K562 (cell line): ENCODE measurements at regions not wholly inside any gene's neighbourhood (a gene's known extent, or its start where the extent isn't known, plus 50 kb on each side); places are given as distances from the start of the nearest gene placed in this dataset.

ENCODE experiments used
- CTBP1 ChIP-seq: fragments of 450-650 bp; IDR thresholded peaks from 2 replicates; pipeline ENCODE4 v1.6.1; 2016; ENCODE audit warnings: borderline replicate concordance
- FUS ChIP-seq: fragments of 200-400 bp; formaldehyde crosslinking; optimal IDR thresholded peaks from 2 replicates; pipeline ENCODE3; 2017; ENCODE audit warnings: low read depth, low read length
- KLF16 ChIP-seq: IDR thresholded peaks from 2 replicates; pipeline ENCODE4 v1.6.1; 2016; ENCODE audit warnings: antibody characterized with exemption
- MED1 ChIP-seq: sonication (generic); formaldehyde crosslinking; IDR thresholded peaks from 2 replicates; pipeline ENCODE4 v1.8.1; 2023; ENCODE audit warnings: missing genetic modification reagents, borderline replicate concordance
- MTA2 ChIP-seq: fragments of 450-650 bp; IDR thresholded peaks from 2 replicates; pipeline ENCODE4 v1.6.1; 2016; ENCODE audit warnings: low read depth
- NRF1 ChIP-seq, 2 experiments: fragments of 450-650 bp; IDR thresholded peaks in 1 of 2; conservative IDR thresholded peaks in 1 of 2; 2 replicates each; pipeline ENCODE4 v1.6.1; 2014; ENCODE audit warnings: mild to moderate bottlenecking in 2 of 2
- POLR2AphosphoS5 ChIP-seq: IDR thresholded peaks from 2 replicates; pipeline ENCODE4 v1.6.1; 2011; ENCODE audit warnings: mild to moderate bottlenecking, low read depth, low read length, moderate library complexity; ENCODE audit not compliant: control insufficient read depth, insufficient read depth
- POLR2G ChIP-seq: fragments of 200-400 bp; formaldehyde crosslinking; IDR thresholded peaks from 2 replicates; pipeline ENCODE4 v1.6.1; 2017; ENCODE audit warnings: low read depth, mild to moderate bottlenecking, antibody characterized with exemption, low read length, moderate library complexity
- RBM17 ChIP-seq: fragments of 200-400 bp; formaldehyde crosslinking; IDR thresholded peaks from 2 replicates; pipeline ENCODE4 v1.6.1; 2017; ENCODE audit warnings: low read depth, mild to moderate bottlenecking, low read length, borderline replicate concordance
- RBM22 ChIP-seq: fragments of 200-400 bp; formaldehyde crosslinking; IDR thresholded peaks from 2 replicates; pipeline ENCODE4 v1.6.1; 2018; ENCODE audit warnings: low read length, low read depth; ENCODE audit not compliant: poor library complexity, severe bottlenecking
- SIN3B ChIP-seq: fragments of 450-650 bp; IDR thresholded peaks from 2 replicates; pipeline ENCODE4 v1.6.1; 2017; ENCODE audit warnings: low read depth, mild to moderate bottlenecking, moderate library complexity
- SRSF7 ChIP-seq: fragments of 200-400 bp; formaldehyde crosslinking; optimal IDR thresholded peaks from 2 replicates; pipeline ENCODE3; 2017; ENCODE audit warnings: mild to moderate bottlenecking, low read depth, low read length
- ZBTB5 ChIP-seq: fragments of 450-650 bp; IDR thresholded peaks from 2 replicates; pipeline ENCODE4 v1.6.1; 2017; ENCODE audit warnings: antibody characterized with exemption
- ZNF584 ChIP-seq: fragments of 200-800 bp; sonication (Bioruptor generic); IDR thresholded peaks from 2 replicates; pipeline ENCODE4 v1.6.1; 2016; ENCODE audit warnings: low read depth, mild to moderate bottlenecking, missing genetic modification characterization, missing compliant biosample characterization
- ZNF699 ChIP-seq: fragments of 250-450 bp; sonication (Bioruptor Pico); IDR thresholded peaks from 2 replicates; pipeline ENCODE4 v1.8.0; 2021; ENCODE audit warnings: mild to moderate bottlenecking, moderate library complexity; ENCODE audit not compliant: insufficient replicate concordance
- ZNF830 ChIP-seq: fragments of 250-450 bp; sonication (Bioruptor Pico); IDR thresholded peaks from 2 replicates; pipeline ENCODE4 v1.5.0; 2021; ENCODE audit warnings: mild to moderate bottlenecking
- ZSCAN32 ChIP-seq: fragments of 450-650 bp; formaldehyde crosslinking; IDR thresholded peaks from 2 replicates; pipeline ENCODE4 v1.4.0; 2020; ENCODE audit warnings: mild to moderate bottlenecking, moderate library complexity
- ZZZ3 ChIP-seq: fragments of 450-650 bp; IDR thresholded peaks from 2 replicates; pipeline ENCODE4 v1.6.1; 2016; ENCODE audit warnings: antibody characterized with exemption, mild to moderate bottlenecking, moderate library complexity
- TF ChIP-seq, protein P1 (sequence below): sonication (generic); formaldehyde crosslinking; IDR thresholded peaks from 2 replicates; pipeline ENCODE4 v1.8.1; 2023; ENCODE audit warnings: mild to moderate bottlenecking, missing genetic modification reagents
- TF ChIP-seq, protein P2 (sequence below): sonication (generic); formaldehyde crosslinking; IDR thresholded peaks from 2 replicates; pipeline ENCODE4 v1.8.1; 2022; ENCODE audit warnings: missing genetic modification reagents

DNA sequence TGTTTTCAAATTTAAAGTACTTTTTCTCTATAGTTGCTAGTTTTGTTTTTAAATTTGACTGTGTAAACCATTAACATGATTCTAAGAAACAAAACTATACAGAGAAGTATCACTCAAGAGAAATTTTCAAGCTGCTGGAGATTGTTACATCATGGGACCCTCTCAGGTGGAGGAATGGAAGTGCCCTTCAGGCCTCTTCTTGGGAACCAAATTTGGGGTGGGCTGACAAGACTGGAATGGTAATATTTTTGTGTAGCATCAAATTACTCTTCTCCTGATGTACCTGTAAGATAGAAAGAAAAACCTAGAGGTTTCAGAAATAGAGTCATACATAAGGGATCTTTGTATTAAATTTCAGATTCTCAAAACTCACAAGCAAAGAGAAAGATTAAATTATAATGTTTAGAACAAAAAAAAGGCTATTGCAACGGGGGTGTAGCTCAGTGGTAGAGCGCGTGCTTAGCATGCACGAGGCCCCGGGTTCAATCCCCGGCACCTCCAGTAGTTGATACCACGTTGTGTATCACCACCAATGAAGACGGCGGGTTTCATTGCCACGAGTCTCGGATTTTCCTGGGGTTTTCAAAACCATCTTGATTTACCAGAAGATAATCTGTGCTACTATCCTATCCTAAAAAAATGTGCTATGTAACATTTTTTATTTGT lies 193.7 kb downstream of the GPX5 start (continued):
- TF ChIP-seq, protein P1, sequence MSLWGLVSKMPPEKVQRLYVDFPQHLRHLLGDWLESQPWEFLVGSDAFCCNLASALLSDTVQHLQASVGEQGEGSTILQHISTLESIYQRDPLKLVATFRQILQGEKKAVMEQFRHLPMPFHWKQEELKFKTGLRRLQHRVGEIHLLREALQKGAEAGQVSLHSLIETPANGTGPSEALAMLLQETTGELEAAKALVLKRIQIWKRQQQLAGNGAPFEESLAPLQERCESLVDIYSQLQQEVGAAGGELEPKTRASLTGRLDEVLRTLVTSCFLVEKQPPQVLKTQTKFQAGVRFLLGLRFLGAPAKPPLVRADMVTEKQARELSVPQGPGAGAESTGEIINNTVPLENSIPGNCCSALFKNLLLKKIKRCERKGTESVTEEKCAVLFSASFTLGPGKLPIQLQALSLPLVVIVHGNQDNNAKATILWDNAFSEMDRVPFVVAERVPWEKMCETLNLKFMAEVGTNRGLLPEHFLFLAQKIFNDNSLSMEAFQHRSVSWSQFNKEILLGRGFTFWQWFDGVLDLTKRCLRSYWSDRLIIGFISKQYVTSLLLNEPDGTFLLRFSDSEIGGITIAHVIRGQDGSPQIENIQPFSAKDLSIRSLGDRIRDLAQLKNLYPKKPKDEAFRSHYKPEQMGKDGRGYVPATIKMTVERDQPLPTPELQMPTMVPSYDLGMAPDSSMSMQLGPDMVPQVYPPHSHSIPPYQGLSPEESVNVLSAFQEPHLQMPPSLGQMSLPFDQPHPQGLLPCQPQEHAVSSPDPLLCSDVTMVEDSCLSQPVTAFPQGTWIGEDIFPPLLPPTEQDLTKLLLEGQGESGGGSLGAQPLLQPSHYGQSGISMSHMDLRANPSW (CRISPR knock-in tag): no peak
- TF ChIP-seq RBM17 (no peak), MED1 (CRISPR knock-in tag) (no peak), SIN3B (no peak), FUS (no peak), ZNF830 (CRISPR knock-in tag) (no peak), ZNF584 (CRISPR knock-in tag) (no peak), NRF1 (conservative IDR thresholded peaks at IDR 0.05 in 1 of 2, IDR thresholded peaks at IDR 0.05 in 1 of 2) (no peak; a peak in 1 of 4 replicates), ZBTB5 (no peak), MTA2 (no peak), POLR2G (no peak), CTBP1 (0 out of 2 replicates have a peak, but pooled peaks have one; percentile 27), RBM22 (no peak), ZZZ3 (no peak), POLR2AphosphoS5 (no peak), SRSF7 (no peak), KLF16 (no peak), ZSCAN32 (CRISPR knock-in tag) (no peak), ZNF699 (CRISPR knock-in tag) (no peak)
- TF ChIP-seq, protein P2, sequence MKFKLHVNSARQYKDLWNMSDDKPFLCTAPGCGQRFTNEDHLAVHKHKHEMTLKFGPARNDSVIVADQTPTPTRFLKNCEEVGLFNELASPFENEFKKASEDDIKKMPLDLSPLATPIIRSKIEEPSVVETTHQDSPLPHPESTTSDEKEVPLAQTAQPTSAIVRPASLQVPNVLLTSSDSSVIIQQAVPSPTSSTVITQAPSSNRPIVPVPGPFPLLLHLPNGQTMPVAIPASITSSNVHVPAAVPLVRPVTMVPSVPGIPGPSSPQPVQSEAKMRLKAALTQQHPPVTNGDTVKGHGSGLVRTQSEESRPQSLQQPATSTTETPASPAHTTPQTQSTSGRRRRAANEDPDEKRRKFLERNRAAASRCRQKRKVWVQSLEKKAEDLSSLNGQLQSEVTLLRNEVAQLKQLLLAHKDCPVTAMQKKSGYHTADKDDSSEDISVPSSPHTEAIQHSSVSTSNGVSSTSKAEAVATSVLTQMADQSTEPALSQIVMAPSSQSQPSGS (CRISPR knock-in tag): no peak
